Inflammatory macrophage (primary cell): ENCODE measurements at regions not wholly inside any gene's neighbourhood (a gene's known extent, or its start where the extent isn't known, plus 50 kb on each side); places are given as distances from the start of the nearest gene placed in this dataset.
"Not testable (repeated sequence)": the region's sequence is repeated elsewhere in the genome, so short reads cannot be mapped to it uniquely, and the experiment has no call there.

Source experiments
- DNase-seq, 2 donors: peaks; one replicate each; pipeline ENCODE4 v3.0.0-alpha.2; 2020 to 2022

DNA sequence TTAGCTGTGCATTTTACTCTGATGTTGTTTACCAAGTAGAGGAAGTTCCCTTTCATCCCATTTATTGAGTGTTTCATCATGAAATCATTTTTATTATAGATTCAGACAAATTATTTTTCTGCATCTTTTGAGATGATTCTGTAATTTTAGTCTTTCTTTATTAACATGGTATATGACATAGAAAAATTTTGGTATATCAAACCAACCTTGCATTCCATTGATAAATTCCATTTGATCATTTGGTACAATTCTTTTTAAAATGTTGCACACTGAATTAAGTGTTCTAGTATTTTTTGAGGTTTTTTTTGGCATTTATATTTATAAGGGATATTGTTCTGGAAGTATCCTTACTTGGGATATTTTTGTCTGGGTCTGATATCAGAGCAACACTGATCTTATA is 308.4 kb downstream of the DLEU7 start:
- no peak for DNase-seq

DNA sequence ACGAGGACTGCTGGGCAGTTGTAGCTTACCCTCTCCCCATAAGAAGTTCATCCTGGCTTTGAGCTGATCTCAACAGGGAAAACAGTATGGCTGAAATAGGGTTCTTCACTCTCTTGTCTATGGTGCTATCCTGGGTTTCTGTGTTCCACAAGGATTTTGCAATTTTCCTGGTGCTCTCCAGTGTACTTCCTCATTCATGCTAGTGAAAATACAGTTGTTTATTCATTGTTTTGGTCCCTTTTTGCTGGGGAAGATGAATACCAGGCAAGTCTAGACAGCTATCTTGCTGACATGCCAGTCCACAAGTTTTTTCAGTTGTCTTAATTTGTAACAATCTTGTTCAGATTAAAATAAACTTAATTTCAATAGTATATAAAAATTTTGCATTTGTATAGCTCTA is 306.5 kb downstream of the DLEU7 start:
- peak in 1 of 2 donors; percentile 32 for DNase-seq

DNA sequence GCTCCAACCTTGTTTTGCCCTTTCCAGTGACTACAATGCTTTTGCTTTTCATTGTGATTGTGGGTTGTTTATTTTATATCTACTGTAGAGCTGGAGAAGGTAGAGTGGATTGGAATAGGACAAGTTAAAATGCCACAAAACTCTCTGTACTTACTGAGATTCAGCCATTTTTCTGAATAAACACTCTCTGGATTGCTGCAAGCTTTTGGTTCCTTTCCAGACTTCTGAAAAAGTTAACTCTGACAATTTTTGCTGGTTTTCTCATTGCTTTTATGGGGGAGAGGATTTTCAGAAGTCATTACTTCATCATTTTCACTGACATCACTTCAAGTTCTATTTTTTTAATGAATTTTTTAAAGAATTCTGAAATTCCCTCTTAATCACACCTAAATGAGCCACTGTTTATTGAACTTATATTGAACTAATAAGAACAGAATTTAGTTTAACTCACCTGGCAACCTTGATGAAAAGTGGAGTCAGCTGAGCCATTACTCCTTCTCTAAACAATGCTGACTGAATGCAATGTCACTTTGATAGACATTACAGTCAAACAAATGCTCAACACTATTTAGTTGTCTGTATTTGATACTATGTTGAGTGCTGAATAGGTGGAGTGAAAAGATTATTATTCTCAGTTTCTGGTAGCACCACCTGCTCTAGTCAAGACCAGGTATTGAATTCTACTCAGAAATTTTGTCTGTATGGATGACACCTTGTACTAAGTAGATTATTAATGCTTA is 303.5 kb downstream of the DLEU7 start:
- no peak for DNase-seq

DNA sequence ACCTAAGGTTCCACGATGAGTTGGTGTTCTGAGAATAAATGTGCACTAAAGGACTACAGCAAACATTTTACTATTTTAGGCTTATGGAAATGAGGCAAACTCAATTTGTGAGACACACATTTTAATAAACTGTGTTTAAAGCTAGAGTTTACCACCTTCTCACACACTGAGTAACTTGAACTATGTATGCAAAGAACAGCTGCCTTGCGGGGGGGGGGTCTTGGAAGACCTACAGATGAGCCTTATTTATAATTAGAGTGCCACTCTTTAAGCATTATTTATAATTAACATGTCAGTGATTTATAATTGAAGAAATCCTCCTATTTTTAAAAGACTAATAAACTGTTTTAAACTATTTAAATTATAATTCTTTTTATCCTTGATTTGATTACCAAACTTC is 300.4 kb downstream of the DLEU7 start:
- DNase-seq: no peak

DNA sequence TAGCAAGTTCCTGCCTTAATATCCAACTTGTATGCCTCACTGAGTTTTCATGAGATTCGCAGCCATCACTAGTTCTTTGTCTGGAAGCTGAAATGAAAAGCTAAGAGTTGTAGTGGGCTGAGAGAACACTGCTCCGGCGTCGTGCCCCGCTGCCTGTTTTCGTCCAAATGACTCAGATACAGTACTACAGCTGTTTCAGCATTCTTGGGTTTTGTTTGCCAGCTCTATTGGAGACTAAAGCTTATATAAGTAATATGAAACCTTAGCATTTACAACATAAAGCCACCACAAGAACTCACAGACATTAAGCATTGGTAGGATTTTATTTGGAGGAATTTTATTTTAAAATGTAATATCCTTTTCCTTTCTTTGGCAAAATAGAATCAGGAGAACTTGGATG is 299.7 kb downstream of the DLEU7 start:
- DNase-seq: no peak

DNA sequence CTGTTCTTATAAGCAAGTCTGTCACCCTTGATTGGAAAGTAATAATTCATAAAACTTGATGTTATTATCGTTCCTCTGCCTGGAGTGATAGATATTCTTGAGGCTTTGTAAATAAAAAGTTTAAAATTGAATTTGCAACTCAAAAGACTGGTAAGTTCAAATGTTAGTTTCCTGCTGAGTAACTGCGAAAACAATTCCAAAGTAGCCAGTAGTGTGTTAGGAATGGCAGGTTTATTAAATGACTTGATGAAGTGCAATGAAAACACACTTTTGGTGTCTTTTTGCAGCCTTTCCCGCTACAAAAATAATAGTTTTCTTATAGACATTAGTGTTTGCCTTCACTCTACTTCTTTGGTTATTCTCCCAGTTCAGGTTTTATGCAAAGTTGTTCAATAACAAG is 299.3 kb downstream of the DLEU7 start:
- DNase-seq: no peak

DNA sequence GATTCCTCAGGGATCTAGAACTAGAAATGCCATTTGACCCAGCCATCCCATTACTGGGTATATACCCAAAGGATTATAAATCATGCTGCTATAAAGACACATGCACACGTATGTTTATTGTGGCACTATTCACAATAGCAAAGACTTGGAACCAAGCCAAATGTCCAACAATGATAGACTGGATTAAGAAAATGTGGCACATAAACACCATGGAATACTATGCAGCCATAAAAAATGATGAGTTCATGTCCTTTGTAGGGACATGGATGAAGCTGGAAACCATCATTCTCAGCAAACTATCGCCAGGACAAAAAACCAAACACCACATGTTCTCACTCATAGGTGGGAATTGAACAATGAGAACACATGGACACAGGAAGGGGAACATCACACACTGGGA is 296.3 kb downstream of the DLEU7 start:
- not testable (repeated sequence) for DNase-seq

DNA sequence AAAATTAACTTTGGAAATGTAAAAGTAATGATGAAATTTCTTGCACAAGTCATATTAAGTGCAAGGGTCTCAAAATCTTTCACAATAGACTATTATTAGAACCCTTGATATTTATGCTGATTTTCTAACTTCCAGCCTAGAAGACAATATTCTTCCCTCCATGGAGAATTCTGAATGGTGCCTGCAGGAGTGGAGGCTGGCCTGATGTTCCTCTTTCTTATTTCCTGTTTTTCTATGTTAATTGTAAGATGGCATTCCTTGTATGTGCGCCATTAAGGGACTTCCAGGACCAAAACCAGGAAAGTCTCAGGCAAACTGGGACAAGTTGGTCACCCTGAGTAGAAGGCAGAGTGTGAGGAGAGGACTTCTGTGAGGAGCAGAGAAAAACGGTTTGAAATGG is 294.9 kb downstream of the DLEU7 start:
- peak; percentile 10 to 27 for DNase-seq

DNA sequence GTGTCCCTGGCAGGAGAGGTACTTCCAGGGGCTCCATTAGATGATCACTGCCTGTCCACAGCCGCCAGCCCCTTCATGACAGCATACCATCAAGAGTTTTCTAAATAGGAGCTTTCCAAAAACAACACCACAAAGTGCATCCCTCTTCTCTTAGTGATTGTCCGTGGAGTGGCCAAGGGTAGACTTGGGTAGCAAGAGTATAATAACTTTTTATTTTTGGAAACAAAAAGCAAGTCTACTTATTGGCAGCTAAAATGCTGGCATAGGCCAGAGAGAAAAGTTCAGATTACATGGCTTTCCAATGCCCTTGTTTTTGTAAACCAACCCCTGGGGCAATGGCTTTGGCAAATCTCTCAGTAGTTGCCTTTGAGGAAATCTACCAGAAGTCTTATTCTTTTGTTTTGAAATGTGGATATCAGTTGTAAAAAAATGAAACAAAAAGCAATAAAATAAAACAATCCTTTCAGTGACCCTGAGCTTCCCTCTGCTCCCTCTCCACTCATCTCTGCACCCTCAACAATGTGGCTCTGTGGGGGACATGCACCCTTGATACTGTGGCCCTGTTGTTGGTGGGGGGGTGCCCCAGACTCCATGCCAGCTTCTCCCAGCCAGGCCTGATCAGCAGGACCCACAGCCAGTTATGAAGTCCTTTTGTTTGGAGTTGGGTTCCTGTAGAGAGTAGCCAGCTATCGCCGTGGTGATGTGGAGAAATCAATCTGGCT is 294.1 kb downstream of the DLEU7 start:
- no peak for DNase-seq

DNA sequence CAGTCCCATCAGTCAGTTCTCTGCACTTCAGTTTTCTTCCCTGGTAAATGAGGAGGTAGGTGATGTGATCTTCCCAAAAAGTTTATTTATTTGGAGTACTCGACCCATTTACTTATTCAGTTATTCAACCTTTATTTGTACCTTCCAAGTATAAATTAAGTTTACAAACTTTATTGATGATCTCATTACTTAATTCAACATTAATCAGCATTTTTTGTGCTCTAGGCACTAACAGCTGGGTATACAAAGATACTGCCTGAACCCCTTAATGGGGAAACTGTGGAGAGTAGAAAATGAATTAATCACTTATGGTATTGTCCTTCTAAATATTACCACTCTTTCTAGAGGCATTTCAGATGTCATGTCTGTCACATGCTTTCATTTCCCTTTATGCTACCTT is 293.3 kb downstream of the DLEU7 start:
- no peak for DNase-seq

DNA sequence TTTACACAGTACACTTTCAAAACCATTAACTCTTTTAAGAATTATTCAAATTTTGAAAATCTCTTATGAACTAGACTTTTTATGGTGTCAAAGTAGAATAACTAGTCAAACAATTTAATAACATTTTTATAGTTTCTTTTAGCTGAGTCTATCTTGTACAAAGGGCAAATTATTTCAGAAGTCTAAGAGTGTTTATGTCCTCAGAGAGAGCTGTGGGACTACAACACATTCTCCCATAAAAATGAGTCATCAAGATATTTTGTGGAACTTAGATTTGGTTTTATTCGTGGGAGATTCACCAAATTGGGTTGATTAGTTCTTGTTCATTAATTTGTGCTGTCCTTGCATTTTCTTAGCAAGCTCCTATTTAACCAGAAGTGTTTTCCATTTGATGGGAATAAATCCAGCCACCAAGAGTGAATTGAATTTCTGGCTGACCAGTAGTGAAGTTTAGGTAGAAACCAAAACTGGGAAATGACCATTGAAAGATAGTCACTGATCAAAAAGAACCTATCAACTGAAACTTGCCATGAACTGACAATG is 291.0 kb downstream of the DLEU7 start:
- no peak for DNase-seq

DNA sequence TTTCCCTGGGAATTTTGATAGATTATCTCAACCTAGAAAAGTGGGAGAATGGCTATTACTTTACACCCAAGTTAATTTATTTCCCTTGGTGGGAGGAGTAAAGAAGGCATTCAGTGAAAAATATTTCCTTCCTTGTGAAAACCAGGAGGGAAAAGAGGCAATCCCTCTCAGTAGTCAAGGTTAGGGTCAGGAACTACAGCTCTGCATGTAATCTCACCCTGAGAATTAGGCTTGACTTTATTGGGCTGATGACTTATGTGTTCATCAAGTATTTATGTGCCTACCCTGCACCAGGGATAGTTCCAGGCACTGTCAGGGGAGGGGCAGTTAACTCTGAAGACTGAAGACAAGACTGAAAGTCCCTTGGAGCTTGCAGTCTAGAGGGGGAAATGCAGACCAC is 281.8 kb downstream of the DLEU7 start:
- DNase-seq: no peak

DNA sequence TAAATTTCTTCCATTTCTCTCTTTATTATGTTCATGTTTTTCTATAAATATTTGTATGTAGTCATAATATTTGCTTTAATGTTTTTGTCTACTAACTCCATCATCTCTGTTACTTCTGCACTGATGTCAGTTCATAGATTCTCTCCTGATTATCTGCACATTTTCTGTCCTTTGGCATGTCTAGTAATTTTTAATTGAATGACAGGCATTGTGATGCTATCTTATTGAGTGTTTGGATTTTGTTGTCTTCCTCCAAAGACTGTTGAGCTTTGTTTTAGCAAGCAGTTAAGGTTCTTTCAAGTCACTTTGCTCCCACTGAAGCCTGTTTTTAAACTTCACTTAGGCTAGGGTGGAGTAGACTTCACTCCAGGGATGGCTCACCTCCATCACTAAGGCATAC is 276.8 kb downstream of the DLEU7 start:
- no peak for DNase-seq

DNA sequence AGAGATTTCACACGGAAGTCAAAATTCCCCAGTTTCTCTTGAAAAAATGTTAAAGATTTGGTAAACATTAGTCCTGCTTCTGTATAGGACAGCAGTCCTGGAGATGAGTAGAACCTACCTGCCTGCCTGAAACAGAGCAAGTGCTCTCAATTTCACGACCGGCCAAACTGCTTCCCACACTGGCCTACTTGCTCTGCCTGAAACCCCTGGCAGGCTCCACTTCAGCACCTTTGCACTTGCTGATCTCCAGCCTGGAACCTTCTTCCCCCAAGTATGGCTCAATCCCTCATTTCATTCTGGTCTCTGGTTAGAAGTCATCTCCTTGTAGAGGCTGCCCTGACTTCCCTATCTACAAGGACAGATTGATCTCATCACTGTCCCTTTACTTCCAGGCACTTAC is 271.4 kb downstream of the DLEU7 start:
- no peak for DNase-seq

DNA sequence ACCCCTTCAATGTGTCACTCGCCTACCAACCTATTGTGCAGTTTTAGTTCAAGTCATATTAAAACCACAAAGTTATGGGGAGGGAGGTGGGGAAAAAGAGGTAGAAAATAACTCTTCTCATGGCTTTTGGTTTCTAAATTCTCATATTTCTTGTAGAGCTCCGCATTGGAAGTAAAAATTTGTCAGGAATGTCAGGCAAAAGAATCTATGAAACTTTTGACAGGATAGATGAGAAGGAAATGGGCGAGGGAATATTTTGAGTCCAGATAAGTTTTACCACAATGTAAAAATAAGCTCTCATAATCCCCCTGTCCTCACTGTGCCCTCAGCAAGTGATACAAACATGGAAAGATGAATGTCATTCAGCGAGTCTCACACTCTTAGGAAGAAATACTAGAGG is 270.4 kb downstream of the DLEU7 start:
- DNase-seq: no peak

DNA sequence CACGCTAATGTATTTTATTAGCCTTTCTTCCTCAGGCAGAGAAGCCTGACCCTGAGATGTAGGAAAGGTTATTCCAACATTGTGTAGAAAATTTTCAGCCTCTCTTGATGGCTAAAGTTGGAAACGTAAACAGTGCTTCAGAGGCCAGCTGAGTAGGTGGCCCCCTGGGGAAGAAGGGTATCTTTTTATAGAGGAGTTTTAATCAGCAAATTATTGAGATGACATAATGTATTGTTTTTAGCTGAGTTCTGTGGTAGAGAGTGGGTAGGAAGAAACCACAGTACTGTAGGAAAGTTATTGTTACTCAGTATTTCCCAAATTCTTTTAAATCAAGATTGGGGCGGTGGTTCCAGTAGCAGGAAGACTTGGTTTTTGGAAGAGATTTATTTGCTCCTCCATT is 268.8 kb downstream of the DLEU7 start:
- no peak for DNase-seq

DNA sequence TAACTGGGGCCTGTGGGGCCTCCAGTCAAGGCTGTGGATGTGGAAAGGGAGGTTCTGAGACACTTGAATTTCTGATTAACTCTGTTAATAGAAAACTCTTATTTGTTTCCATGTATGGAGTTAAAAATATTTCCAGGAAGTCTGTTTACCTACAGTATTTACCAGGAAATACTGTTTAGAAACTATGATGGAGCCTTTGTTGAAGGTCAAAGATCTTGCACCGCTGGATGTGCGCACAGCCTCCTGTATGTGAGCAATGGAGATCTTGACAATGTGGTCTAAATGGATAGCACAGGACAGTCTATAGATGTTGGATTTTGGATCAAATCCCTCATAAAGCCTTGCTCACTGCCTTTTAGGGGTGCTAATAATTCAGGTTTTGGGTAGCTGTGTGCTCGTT is 268.4 kb downstream of the DLEU7 start:
- DNase-seq: no peak

DNA sequence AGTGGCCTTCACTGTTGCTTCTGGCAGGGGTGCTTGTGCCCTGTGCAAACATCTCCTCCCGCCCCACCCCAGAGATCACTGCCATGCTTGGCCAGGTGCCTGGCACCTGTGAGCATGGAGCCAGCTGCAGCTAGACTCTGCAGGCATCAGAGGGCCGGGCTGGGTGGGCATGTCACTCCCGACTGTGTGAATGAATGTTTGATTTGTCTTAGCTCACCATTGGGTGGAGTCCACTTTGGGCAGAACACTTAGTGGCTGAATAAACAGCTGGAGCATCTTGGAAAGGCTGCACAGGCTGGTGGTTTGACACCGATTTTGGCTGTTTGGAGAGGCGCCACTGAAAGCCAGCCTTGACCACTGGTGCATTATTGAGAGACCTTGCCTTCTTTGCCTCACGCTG is 267.3 kb downstream of the DLEU7 start:
- no peak for DNase-seq

DNA sequence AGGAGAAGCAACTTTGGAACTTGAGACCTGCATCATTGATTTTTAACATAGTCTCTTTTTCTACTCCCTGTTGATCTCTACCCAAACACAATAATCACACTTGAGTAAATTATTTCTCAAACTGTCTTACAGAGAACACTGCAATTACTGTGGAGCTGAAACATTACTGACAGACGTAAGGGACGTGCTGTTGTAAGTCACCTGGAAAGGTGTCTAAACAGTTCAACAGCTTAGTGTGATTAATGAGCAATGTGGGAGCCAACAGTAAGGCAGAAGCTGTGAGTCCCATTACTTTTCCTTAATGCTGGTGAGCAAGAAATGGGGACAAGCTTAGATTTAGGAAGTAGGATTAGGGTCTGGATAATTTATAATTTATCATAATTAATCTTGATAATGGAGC is 265.7 kb downstream of the DLEU7 start:
- DNase-seq: no peak

DNA sequence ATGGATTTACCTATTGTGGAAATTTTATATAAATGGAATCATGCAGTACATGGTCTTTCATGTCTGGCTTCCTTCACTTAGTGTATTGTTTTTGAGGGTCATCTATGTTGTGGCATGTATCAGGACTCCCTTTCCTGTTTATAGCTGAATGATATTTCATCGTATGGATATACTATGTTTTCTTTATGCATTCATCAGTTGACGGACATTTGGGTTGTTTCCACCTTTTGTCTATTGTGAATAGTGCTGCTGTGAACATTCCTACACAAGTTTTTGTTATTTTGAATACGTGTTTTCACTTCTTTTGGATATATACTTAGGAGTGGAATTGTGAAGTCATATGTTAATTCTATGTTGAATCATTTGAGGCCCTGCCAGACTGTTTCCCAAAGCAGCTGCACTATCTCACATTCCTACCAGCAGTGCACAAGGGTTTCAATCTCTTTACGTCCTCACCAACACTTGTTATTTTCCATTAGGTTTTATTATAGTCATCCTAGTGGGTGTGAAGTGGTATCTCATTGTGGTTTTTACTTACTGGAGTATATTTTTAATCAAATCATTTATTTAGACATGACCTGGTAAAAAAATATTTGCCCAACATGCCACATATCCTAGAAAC is 262.7 kb downstream of the DLEU7 start:
- no peak for DNase-seq

DNA sequence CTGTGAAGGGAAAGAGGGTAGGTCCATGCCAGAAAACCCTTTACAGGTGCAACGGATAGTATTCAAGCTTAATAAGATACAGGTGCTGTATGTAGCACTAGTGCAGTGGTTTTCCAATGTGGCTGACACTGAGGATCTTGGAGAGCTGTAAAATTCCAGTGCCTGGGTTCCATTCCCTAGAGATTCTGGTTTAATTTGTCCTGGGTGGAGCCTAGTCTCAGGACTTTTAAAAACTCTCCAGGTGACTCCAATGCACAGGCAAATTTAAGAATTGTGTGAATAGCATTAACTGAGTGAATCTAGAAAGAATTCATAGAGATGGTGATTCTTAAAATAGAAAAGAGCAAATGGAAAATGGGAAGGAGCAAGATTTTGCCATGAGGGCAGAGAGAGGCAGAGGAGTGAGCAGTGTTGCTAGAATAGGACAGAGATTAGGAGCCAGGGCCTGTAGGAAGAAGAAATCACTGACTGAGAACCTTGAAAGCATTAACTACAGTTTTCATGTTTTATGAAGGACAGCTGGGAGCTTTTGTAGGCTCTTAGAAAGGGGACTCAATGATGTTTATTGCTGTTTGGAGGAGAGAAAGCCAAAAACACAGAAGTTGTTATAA is 261.8 kb downstream of the DLEU7 start:
- no peak for DNase-seq

DNA sequence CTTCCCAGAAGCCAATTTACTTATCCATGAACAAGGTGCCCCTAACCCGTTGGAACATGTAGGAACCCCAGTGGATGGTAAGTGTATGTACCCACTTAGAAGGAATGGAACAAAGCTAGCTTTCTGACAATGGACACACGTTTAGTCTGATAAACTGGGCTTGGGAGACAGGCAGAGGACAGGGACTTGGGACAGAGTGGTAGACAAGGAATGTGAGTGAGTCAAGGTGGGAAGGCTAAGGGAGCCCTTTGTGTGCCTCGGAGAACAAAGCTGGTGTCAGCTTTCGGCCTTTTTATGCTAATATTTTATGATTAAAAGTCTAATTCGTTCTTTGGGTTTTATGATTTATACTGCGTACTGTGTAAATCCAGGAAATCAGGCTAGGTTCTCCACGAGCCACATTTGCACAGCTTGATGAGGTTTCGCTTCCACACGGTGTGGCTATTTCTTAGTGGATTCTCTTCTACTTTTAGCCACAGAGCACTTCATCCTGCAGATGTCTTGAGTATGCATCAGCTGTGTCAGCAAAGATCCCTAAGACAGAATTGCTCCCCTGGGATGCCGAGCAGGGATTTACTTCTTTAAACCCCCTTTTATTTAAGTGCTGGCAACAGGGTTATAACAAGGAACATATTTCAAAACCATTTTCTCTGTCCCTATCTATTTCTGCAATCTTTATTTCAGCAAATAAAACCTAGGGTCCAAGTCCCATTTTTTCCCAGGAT is 258.5 kb downstream of the DLEU7 start:
- DNase-seq: no peak
